Upper lobe of left lung (tissue), 4 donors: ENCODE measurements at regions not wholly inside any gene's neighbourhood (a gene's known extent, or its start where the extent isn't known, plus 50 kb on each side); places are given as distances from the start of the nearest gene placed in this dataset.

Experiments
- CTCF ChIP-seq, 6 experiments: fragments of 450-650 bp in 4 of 6; fragments of 200-600 bp in 2 of 6; sonication (generic) in 2 of 6; IDR thresholded peaks; one replicate each; pipeline ENCODE4 v1.5.1; 2016 to 2019; ENCODE audit warnings: antibody characterized with exemption in 6 of 6
- EP300 ChIP-seq, 4 donors: sonication (generic); formaldehyde crosslinking; IDR thresholded peaks; one replicate each; pipeline ENCODE4 v1.5.1; 2017; ENCODE audit warnings: antibody characterized with exemption in 4 of 4, control low read depth in 2 of 4
- POLR2A ChIP-seq, 4 donors: fragments of 450-650 bp; IDR thresholded peaks; one replicate each; pipeline ENCODE4 v1.5.1; 2016 to 2017; ENCODE audit warnings: antibody characterized with exemption in 4 of 4, mild to moderate bottlenecking in 2 of 4
- POLR2AphosphoS5 ChIP-seq, 2 donors: sonication (generic); formaldehyde crosslinking; IDR thresholded peaks; one replicate each; pipeline ENCODE4 v1.5.1; 2017; ENCODE audit warnings: antibody characterized with exemption in 2 of 2

- TF ChIP-seq CTCF (IDR thresholded peaks at IDR 0.05) = no peak
- no peak for TF ChIP-seq POLR2A (IDR thresholded peaks at IDR 0.05)
- TF ChIP-seq POLR2AphosphoS5 (IDR thresholded peaks at IDR 0.05) = no peak
- TF ChIP-seq EP300 (IDR thresholded peaks at IDR 0.05) = no peak
Observed at GRCh38 chr20:48139262-48140041, 354.2 kb upstream of the SULF2 start.
